HEK293 (cell line): ENCODE measurements at regions not wholly inside any gene's neighbourhood (a gene's known extent, or its start where the extent isn't known, plus 50 kb on each side); places are given as distances from the start of the nearest gene placed in this dataset.

Experiments
- EGR2 ChIP-seq: fragments of 450-650 bp; formaldehyde crosslinking; IDR thresholded peaks from 2 replicates; pipeline ENCODE4 v1.5.1; 2016; ENCODE audit warnings: low read depth, missing biosample characterization, missing genetic modification characterization
- HOXC10 ChIP-seq: sonication (generic); formaldehyde crosslinking; IDR thresholded peaks from 2 replicates; pipeline ENCODE4 v1.8.1; 2023; ENCODE audit warnings: mild to moderate bottlenecking, missing genetic modification reagents
- HOXD13 ChIP-seq: sonication (generic); formaldehyde crosslinking; IDR thresholded peaks from 2 replicates; pipeline ENCODE4 v1.8.0; 2022; ENCODE audit warnings: missing genetic modification reagents, borderline replicate concordance
- IKZF3 ChIP-seq: fragments of 450-650 bp; IDR thresholded peaks from 2 replicates; pipeline ENCODE4 v1.5.0; 2018; ENCODE audit warnings: missing biosample characterization, mild to moderate bottlenecking, missing genetic modification characterization, moderate library complexity
- SP2 ChIP-seq: fragments of 450-650 bp; formaldehyde crosslinking; IDR thresholded peaks from 2 replicates; pipeline ENCODE4 v1.5.1; 2016; ENCODE audit warnings: missing biosample characterization, missing genetic modification characterization
- SP7 ChIP-seq: fragments of 450-650 bp; formaldehyde crosslinking; IDR thresholded peaks from 2 replicates; pipeline ENCODE4 v1.5.1; 2016; ENCODE audit warnings: missing biosample characterization, missing genetic modification characterization
- TRIM28 ChIP-seq: IDR thresholded peaks from 2 replicates; pipeline ENCODE4 v1.6.1; 2011; ENCODE audit warnings: low read length, control low read depth, borderline replicate concordance
- ZEB2 ChIP-seq: fragments of 450-650 bp; formaldehyde crosslinking; IDR thresholded peaks from 2 replicates; pipeline ENCODE4 v1.5.1; 2016; ENCODE audit warnings: missing biosample characterization, missing genetic modification characterization
- ZNF121 ChIP-seq: fragments of 450-650 bp; formaldehyde crosslinking; IDR thresholded peaks from 2 replicates; pipeline ENCODE4 v1.5.1; 2016; ENCODE audit warnings: missing biosample characterization, missing genetic modification characterization
- ZNF169 ChIP-seq: fragments of 450-650 bp; formaldehyde crosslinking; IDR thresholded peaks from 2 replicates; pipeline ENCODE4 v1.5.1; 2016; ENCODE audit warnings: missing biosample characterization, missing genetic modification characterization
- ZNF184 ChIP-seq: fragments of 450-650 bp; IDR thresholded peaks from 2 replicates; pipeline ENCODE4 v1.5.1; 2018; ENCODE audit warnings: missing biosample characterization, mild to moderate bottlenecking, missing genetic modification characterization
- ZNF214 ChIP-seq: fragments of 450-650 bp; formaldehyde crosslinking; IDR thresholded peaks from 2 replicates; pipeline ENCODE4 v1.5.1; 2017; ENCODE audit warnings: missing biosample characterization, mild to moderate bottlenecking, missing genetic modification characterization, borderline replicate concordance
- ZNF23 ChIP-seq: fragments of 450-650 bp; formaldehyde crosslinking; IDR thresholded peaks from 2 replicates; pipeline ENCODE4 v1.5.1; 2016; ENCODE audit warnings: missing biosample characterization, missing genetic modification characterization, borderline replicate concordance
- ZNF335 ChIP-seq: fragments of 450-650 bp; formaldehyde crosslinking; conservative IDR thresholded peaks from 2 replicates; pipeline ENCODE4 v1.5.1; 2016; ENCODE audit warnings: missing biosample characterization, missing genetic modification characterization
- ZNF473 ChIP-seq: fragments of 450-650 bp; formaldehyde crosslinking; IDR thresholded peaks from 2 replicates; pipeline ENCODE4 v1.5.1; 2017; ENCODE audit warnings: missing biosample characterization, missing genetic modification characterization
- ZNF514 ChIP-seq: fragments of 450-650 bp; formaldehyde crosslinking; IDR thresholded peaks from 2 replicates; pipeline ENCODE4 v1.5.1; 2016; ENCODE audit warnings: missing biosample characterization, missing genetic modification characterization
- ZNF560 ChIP-seq: fragments of 450-650 bp; formaldehyde crosslinking; IDR thresholded peaks from 2 replicates; pipeline ENCODE4 v1.5.1; 2017; ENCODE audit warnings: missing biosample characterization, missing genetic modification characterization, borderline replicate concordance
- ZNF777 ChIP-seq: fragments of 450-650 bp; formaldehyde crosslinking; IDR thresholded peaks from 2 replicates; pipeline ENCODE4 v1.5.1; 2017; ENCODE audit warnings: missing biosample characterization, missing genetic modification characterization, borderline replicate concordance
- ZNF792 ChIP-seq: fragments of 450-650 bp; formaldehyde crosslinking; IDR thresholded peaks from 2 replicates; pipeline ENCODE4 v1.5.1; 2016; ENCODE audit warnings: missing biosample characterization, missing genetic modification characterization
- ZSCAN16 ChIP-seq: fragments of 450-650 bp; formaldehyde crosslinking; IDR thresholded peaks from 2 replicates; pipeline ENCODE4 v1.5.1; 2016; ENCODE audit warnings: missing biosample characterization, missing genetic modification characterization
- TF ChIP-seq, protein P1 (sequence below): fragments of 450-650 bp; formaldehyde crosslinking; conservative IDR thresholded peaks from 2 replicates; pipeline ENCODE4 v1.5.1; 2016; ENCODE audit warnings: low read depth, missing biosample characterization, missing genetic modification characterization
- TF ChIP-seq, protein P2 (sequence below): fragments of 450-650 bp; formaldehyde crosslinking; IDR thresholded peaks from 2 replicates; pipeline ENCODE4 v1.5.1; 2017; ENCODE audit warnings: missing biosample characterization, missing genetic modification characterization
- TF ChIP-seq, protein P3 (sequence below): fragments of 450-650 bp; formaldehyde crosslinking; IDR thresholded peaks from 2 replicates; pipeline ENCODE4 v1.5.1; 2016; ENCODE audit warnings: missing biosample characterization, missing genetic modification characterization
- TF ChIP-seq, protein P4 (sequence below): fragments of 450-650 bp; formaldehyde crosslinking; IDR thresholded peaks from 2 replicates; pipeline ENCODE4 v1.5.1; 2016; ENCODE audit warnings: missing biosample characterization, missing genetic modification characterization, borderline replicate concordance
- TF ChIP-seq, protein P5 (sequence below): fragments of 450-650 bp; IDR thresholded peaks from 2 replicates; pipeline ENCODE4 v1.5.1; 2018; ENCODE audit warnings: missing biosample characterization, missing genetic modification characterization
- TF ChIP-seq, protein P6 (sequence below): fragments of 450-650 bp; formaldehyde crosslinking; IDR thresholded peaks from 2 replicates; pipeline ENCODE4 v1.5.1; 2017; ENCODE audit warnings: missing biosample characterization, missing genetic modification characterization

DNA sequence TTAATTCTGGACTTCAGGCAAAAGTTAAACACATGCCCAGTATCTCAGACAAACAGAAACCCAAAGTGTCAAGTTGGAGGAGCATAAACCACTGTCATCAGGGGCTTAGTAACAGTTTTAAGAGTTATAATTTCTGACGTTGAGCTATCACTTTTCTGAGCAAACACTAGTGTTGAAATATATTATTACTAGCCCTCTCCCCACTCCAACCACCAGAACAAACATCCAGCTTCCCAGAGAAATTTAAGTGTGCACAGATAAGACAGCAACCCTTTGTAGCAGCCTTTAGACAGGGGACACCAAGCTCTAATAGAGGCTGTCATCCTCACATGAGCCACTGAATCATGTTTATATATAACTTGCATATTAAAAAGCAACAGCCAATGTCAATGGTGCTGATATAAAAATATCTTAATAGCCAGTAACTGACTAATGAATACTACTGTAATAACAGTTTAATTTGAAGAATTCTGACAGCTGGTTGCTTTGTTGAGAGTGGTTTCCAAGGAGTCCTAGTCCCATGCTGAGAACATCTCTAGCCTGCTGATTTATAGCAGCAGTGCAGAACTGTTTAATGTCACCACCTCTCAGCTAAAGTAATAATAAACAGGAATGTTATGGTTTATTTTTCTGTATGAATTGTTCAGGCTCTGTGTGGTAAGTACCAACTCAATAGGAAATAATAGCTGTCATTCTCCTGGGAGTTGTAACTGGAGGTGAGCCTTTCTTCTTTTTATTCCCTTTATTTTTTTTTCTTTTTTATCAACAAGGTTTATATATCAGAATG lies 528.7 kb upstream of the ZNF608 start (continued):
- TF ChIP-seq IKZF3 (tag by site-specific recombination) (peak; percentile 87), ZNF792 (tag by site-specific recombination) (no peak), ZNF560 (tag by site-specific recombination) (no peak), SP7 (tag by site-specific recombination) (peak; percentile 98), TRIM28 (peak; percentile 90), ZNF473 (no peak), EGR2 (tag by site-specific recombination) (no peak), ZEB2 (peak; percentile 98), ZNF777 (tag by site-specific recombination) (no peak), ZNF514 (tag by site-specific recombination) (no peak), ZNF214 (tag by site-specific recombination) (no peak), SP2 (tag by site-specific recombination) (peak; percentile 29), HOXC10 (CRISPR knock-in tag) (no peak), ZNF335 (0 out of 2 replicates have a peak, but pooled peaks have one; percentile 27), ZNF169 (tag by site-specific recombination) (no peak), ZSCAN16 (tag by site-specific recombination) (no peak), ZNF23 (tag by site-specific recombination) (no peak), ZNF184 (no peak), ZNF121 (tag by site-specific recombination) (0 out of 2 replicates have a peak, but pooled peaks have one; percentile 8), HOXD13 (CRISPR knock-in tag) (0 out of 2 replicates have a peak, but pooled peaks have one; percentile 18)
- TF ChIP-seq, protein P1, sequence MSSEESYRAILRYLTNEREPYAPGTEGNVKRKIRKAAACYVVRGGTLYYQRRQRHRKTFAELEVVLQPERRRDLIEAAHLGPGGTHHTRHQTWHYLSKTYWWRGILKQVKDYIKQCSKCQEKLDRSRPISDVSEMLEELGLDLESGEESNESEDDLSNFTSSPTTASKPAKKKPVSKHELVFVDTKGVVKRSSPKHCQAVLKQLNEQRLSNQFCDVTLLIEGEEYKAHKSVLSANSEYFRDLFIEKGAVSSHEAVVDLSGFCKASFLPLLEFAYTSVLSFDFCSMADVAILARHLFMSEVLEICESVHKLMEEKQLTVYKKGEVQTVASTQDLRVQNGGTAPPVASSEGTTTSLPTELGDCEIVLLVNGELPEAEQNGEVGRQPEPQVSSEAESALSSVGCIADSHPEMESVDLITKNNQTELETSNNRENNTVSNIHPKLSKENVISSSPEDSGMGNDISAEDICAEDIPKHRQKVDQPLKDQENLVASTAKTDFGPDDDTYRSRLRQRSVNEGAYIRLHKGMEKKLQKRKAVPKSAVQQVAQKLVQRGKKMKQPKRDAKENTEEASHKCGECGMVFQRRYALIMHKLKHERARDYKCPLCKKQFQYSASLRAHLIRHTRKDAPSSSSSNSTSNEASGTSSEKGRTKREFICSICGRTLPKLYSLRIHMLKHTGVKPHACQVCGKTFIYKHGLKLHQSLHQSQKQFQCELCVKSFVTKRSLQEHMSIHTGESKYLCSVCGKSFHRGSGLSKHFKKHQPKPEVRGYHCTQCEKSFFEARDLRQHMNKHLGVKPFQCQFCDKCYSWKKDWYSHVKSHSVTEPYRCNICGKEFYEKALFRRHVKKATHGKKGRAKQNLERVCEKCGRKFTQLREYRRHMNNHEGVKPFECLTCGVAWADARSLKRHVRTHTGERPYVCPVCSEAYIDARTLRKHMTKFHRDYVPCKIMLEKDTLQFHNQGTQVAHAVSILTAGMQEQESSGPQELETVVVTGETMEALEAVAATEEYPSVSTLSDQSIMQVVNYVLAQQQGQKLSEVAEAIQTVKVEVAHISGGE (tag by site-specific recombination): no peak
- TF ChIP-seq, protein P2, sequence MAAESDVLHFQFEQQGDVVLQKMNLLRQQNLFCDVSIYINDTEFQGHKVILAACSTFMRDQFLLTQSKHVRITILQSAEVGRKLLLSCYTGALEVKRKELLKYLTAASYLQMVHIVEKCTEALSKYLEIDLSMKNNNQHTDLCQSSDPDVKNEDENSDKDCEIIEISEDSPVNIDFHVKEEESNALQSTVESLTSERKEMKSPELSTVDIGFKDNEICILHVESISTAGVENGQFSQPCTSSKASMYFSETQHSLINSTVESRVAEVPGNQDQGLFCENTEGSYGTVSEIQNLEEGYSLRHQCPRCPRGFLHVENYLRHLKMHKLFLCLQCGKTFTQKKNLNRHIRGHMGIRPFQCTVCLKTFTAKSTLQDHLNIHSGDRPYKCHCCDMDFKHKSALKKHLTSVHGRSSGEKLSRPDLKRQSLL: no peak
- TF ChIP-seq, protein P3, sequence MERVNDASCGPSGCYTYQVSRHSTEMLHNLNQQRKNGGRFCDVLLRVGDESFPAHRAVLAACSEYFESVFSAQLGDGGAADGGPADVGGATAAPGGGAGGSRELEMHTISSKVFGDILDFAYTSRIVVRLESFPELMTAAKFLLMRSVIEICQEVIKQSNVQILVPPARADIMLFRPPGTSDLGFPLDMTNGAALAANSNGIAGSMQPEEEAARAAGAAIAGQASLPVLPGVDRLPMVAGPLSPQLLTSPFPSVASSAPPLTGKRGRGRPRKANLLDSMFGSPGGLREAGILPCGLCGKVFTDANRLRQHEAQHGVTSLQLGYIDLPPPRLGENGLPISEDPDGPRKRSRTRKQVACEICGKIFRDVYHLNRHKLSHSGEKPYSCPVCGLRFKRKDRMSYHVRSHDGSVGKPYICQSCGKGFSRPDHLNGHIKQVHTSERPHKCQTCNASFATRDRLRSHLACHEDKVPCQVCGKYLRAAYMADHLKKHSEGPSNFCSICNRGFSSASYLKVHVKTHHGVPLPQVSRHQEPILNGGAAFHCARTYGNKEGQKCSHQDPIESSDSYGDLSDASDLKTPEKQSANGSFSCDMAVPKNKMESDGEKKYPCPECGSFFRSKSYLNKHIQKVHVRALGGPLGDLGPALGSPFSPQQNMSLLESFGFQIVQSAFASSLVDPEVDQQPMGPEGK (tag by site-specific recombination): peak; percentile 61; the same call in 1 of the 2 replicates
- TF ChIP-seq, protein P4, sequence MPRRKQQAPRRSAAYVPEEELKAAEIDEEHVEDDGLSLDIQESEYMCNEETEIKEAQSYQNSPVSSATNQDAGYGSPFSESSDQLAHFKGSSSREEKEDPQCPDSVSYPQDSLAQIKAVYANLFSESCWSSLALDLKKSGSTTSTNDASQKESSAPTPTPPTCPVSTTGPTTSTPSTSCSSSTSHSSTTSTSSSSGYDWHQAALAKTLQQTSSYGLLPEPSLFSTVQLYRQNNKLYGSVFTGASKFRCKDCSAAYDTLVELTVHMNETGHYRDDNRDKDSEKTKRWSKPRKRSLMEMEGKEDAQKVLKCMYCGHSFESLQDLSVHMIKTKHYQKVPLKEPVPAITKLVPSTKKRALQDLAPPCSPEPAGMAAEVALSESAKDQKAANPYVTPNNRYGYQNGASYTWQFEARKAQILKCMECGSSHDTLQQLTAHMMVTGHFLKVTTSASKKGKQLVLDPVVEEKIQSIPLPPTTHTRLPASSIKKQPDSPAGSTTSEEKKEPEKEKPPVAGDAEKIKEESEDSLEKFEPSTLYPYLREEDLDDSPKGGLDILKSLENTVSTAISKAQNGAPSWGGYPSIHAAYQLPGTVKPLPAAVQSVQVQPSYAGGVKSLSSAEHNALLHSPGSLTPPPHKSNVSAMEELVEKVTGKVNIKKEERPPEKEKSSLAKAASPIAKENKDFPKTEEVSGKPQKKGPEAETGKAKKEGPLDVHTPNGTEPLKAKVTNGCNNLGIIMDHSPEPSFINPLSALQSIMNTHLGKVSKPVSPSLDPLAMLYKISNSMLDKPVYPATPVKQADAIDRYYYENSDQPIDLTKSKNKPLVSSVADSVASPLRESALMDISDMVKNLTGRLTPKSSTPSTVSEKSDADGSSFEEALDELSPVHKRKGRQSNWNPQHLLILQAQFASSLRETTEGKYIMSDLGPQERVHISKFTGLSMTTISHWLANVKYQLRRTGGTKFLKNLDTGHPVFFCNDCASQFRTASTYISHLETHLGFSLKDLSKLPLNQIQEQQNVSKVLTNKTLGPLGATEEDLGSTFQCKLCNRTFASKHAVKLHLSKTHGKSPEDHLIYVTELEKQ: no peak
- TF ChIP-seq, protein P5, sequence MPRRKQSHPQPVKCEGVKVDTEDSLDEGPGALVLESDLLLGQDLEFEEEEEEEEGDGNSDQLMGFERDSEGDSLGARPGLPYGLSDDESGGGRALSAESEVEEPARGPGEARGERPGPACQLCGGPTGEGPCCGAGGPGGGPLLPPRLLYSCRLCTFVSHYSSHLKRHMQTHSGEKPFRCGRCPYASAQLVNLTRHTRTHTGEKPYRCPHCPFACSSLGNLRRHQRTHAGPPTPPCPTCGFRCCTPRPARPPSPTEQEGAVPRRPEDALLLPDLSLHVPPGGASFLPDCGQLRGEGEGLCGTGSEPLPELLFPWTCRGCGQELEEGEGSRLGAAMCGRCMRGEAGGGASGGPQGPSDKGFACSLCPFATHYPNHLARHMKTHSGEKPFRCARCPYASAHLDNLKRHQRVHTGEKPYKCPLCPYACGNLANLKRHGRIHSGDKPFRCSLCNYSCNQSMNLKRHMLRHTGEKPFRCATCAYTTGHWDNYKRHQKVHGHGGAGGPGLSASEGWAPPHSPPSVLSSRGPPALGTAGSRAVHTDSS (tag by site-specific recombination): 0 out of 2 replicates have a peak, but pooled peaks have one; percentile 14
- TF ChIP-seq, protein P6, sequence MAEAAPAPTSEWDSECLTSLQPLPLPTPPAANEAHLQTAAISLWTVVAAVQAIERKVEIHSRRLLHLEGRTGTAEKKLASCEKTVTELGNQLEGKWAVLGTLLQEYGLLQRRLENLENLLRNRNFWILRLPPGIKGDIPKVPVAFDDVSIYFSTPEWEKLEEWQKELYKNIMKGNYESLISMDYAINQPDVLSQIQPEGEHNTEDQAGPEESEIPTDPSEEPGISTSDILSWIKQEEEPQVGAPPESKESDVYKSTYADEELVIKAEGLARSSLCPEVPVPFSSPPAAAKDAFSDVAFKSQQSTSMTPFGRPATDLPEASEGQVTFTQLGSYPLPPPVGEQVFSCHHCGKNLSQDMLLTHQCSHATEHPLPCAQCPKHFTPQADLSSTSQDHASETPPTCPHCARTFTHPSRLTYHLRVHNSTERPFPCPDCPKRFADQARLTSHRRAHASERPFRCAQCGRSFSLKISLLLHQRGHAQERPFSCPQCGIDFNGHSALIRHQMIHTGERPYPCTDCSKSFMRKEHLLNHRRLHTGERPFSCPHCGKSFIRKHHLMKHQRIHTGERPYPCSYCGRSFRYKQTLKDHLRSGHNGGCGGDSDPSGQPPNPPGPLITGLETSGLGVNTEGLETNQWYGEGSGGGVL (tag by site-specific recombination): no peak; the same call in 1 of the 2 replicates
